DMS114 treated with DMSO at 0.1 percent for 48 hours (cell line): ENCODE measurements at regions not wholly inside any gene's neighbourhood (a gene's known extent, or its start where the extent isn't known, plus 50 kb on each side); places are given as distances from the start of the nearest gene placed in this dataset.
"Not testable (repeated sequence)": the region's sequence is repeated elsewhere in the genome, so short reads cannot be mapped to it uniquely, and the experiment has no call there.

ENCODE experiments used
- DNase-seq: peaks from one replicate; lab custom pipeline; 2025; ENCODE audit not compliant: unreplicated experiment; lab: John Stamatoyannopoulos, UW

GRCh38 chr12:62044450-62045135 is 215.6 kb upstream of the USP15 start:
- DNase-seq, result no peak

- no peak for DNase-seq
These were observed 215.0 kb upstream of the USP15 start for GRCh38 chr12:62045211-62045610.

- no peak for DNase-seq
These were observed 209.4 kb upstream of the USP15 start for GRCh38 chr12:62050785-62051184.

GRCh38 chr12:62069976-62070375 is 190.2 kb upstream of the USP15 start:
- DNase-seq, result no peak

- not testable (repeated sequence) for DNase-seq
These were observed 187.0 kb upstream of the USP15 start for GRCh38 chr12:62073236-62073635.

GRCh38 chr12:62075870-62076269 is 184.3 kb upstream of the USP15 start:
- no peak for DNase-seq

GRCh38 chr12:62078020-62078419 is 182.2 kb upstream of the USP15 start:
- DNase-seq, result no peak

GRCh38 chr12:62082448-62082847 is 177.8 kb upstream of the USP15 start:
- no peak for DNase-seq

- no peak for DNase-seq
These were observed 162.1 kb upstream of the USP15 start for GRCh38 chr12:62098132-62098531.

- no peak for DNase-seq
These were observed 156.5 kb upstream of the USP15 start for GRCh38 chr12:62103748-62104147.

- no peak for DNase-seq
These were observed 153.5 kb upstream of the USP15 start for GRCh38 chr12:62106547-62107185.

- no peak for DNase-seq
These were observed 146.7 kb upstream of the USP15 start for GRCh38 chr12:62113366-62114011.

GRCh38 chr12:62116986-62117385 is 143.2 kb upstream of the USP15 start:
- DNase-seq, result no peak

GRCh38 chr12:62123721-62124203 is 136.4 kb upstream of the USP15 start:
- peak; percentile 46 for DNase-seq

- DNase-seq, result no peak
These were observed 132.7 kb upstream of the USP15 start for GRCh38 chr12:62127516-62127915.

GRCh38 chr12:62128175-62128975 is 131.8 kb upstream of the USP15 start:
- no peak for DNase-seq

GRCh38 chr12:62129291-62129690 is 130.9 kb upstream of the USP15 start:
- DNase-seq, result no peak

GRCh38 chr12:62130402-62130801 is 129.8 kb upstream of the USP15 start:
- no peak for DNase-seq

- no peak for DNase-seq
These were observed 129.2 kb upstream of the USP15 start for GRCh38 chr12:62130834-62131552.

- DNase-seq, result no peak
These were observed 126.8 kb upstream of the USP15 start for GRCh38 chr12:62133440-62133839.
